GM12878 (cell line): ENCODE measurements at regions not wholly inside any gene's neighbourhood (a gene's known extent, or its start where the extent isn't known, plus 50 kb on each side); places are given as distances from the start of the nearest gene placed in this dataset.

Source experiments
- CREB1 ChIP-seq: IDR thresholded peaks from 2 replicates; pipeline ENCODE4 v1.6.1; 2012; ENCODE audit warnings: low read depth, mild to moderate bottlenecking, inconsistent platforms
- E4F1 ChIP-seq: fragments of 450-650 bp; IDR thresholded peaks from 2 replicates; pipeline ENCODE4 v1.6.1; 2018; ENCODE audit warnings: borderline replicate concordance, mild to moderate bottlenecking; ENCODE audit not compliant: partially characterized antibody
- EED ChIP-seq: sonication (generic); IDR thresholded peaks from 2 replicates; pipeline ENCODE4 v1.6.1; 2016; ENCODE audit warnings: antibody characterized with exemption, low read depth
- EZH2 ChIP-seq: IDR thresholded peaks from 2 replicates; pipeline ENCODE4 v1.6.1; 2012; ENCODE audit warnings: low read depth, mild to moderate bottlenecking, control low read depth, inconsistent platforms, low read length, borderline replicate concordance; ENCODE audit not compliant: control insufficient read depth
- FOXM1 ChIP-seq: IDR thresholded peaks from 2 replicates; pipeline ENCODE4 v1.6.1; 2012; ENCODE audit warnings: low read depth, mild to moderate bottlenecking, inconsistent platforms, low read length, moderate library complexity
- GABPA ChIP-seq: IDR thresholded peaks from 2 replicates; pipeline ENCODE4 v1.6.1; 2014; ENCODE audit warnings: antibody characterized with exemption, low read depth, mild to moderate bottlenecking, inconsistent platforms
- JUNB ChIP-seq: IDR thresholded peaks from 2 replicates; pipeline ENCODE4 v1.6.1; 2016; ENCODE audit warnings: antibody characterized with exemption, mild to moderate bottlenecking
- JUND ChIP-seq: IDR thresholded peaks from 2 replicates; pipeline ENCODE4 v1.6.1; 2012; ENCODE audit warnings: low read depth, mild to moderate bottlenecking, low read length, improper control_type of control experiment, moderate library complexity
- MTA2 ChIP-seq: fragments of 450-650 bp; IDR thresholded peaks from 2 replicates; pipeline ENCODE4 v1.6.1; 2016; ENCODE audit warnings: low read depth, mild to moderate bottlenecking, moderate library complexity
- PML ChIP-seq: IDR thresholded peaks from 2 replicates; pipeline ENCODE4 v1.6.1; 2012; ENCODE audit warnings: low read length, inconsistent platforms
- POU2F2 ChIP-seq: IDR thresholded peaks from 3 replicates; pipeline ENCODE4 v1.6.1; 2011; ENCODE audit warnings: low read depth, mild to moderate bottlenecking, low read length, borderline replicate concordance
- RBBP5 ChIP-seq: fragments of 200-600 bp; sonication (generic); conservative IDR thresholded peaks from 2 replicates; pipeline ENCODE4 v1.6.1; 2016
- RFX5 ChIP-seq: IDR thresholded peaks from 2 replicates; pipeline ENCODE4 v1.6.1; 2011; ENCODE audit warnings: low read depth, low read length, improper control_type of control experiment
- RUNX3 ChIP-seq: IDR thresholded peaks from 2 replicates; pipeline ENCODE4 v1.6.1; 2012; ENCODE audit warnings: low read length, inconsistent platforms
- SIN3A ChIP-seq: IDR thresholded peaks from 2 replicates; pipeline ENCODE4 v1.6.1; 2012; ENCODE audit warnings: low read depth, low read length, improper control_type of control experiment
- SKIL ChIP-seq: fragments of 450-650 bp; IDR thresholded peaks from 2 replicates; pipeline ENCODE4 v1.6.1; 2017; ENCODE audit warnings: mild to moderate bottlenecking, low read depth, inconsistent platforms; ENCODE audit not compliant: poor library complexity, severe bottlenecking
- ZNF384 ChIP-seq: IDR thresholded peaks from 2 replicates; pipeline ENCODE4 v1.6.1; 2012; ENCODE audit warnings: low read depth, mild to moderate bottlenecking, low read length, improper control_type of control experiment, borderline replicate concordance
- TF ChIP-seq, protein P1 (sequence below): IDR thresholded peaks from 2 replicates; pipeline ENCODE4 v1.6.1; 2012; ENCODE audit warnings: low read length, inconsistent platforms
- TF ChIP-seq, protein P2 (sequence below): fragments of 450-650 bp; IDR thresholded peaks from 2 replicates; pipeline ENCODE4 v1.6.1; 2017; ENCODE audit warnings: mild to moderate bottlenecking

DNA sequence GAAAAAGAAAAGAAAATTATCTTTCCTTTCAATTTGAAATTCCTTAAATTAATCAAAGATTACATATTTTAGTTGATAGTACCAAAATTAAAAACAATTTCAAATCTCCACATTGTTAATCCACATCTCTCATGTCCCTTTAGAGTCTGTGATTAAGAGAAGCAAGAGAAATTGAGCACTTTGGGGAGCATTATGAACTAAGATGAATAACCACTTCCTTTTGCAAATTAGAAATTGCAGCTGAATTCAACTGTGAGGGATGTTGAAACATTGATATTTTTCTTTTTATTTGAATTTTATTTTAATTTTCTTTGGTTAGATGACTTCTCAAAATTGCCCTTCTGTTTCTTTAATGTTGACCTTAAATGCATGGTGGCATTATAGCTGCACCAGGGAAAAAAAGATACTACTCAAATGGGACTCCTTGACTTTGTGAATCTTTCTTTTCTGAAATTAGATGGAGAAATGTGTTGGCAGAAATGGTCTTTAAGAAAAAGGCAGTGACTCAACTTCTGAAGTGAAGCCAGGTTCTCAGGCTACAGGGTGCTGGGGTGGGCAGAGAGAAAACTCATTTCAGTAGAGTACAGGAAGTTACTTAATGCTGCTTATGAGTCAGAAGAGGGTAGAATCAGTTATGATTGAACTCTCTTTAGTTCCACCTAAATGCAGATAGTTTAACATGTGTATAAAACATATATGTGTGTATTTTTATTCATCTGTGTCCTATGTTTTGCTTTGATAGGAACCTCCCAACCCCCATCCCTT is 92.0 kb upstream of the TNIP3 start (continued):
- TF ChIP-seq SKIL (peak; percentile 47), PML (peak; percentile 68; the same call in 1 of the 2 replicates), JUNB (peak; percentile 99), MTA2 (peak; percentile 57), SIN3A (no peak), RUNX3 (peak; percentile 85), ZNF384 (no peak), CREB1 (peak; percentile 56; the same call in 1 of the 2 replicates), GABPA (peak; percentile 78), RBBP5 (no peak), JUND (peak; percentile 75), POU2F2 (peak; percentile 60; the same call in 1 of the 3 replicates), FOXM1 (peak; percentile 95), EED (peak; percentile 83), RFX5 (no peak), EZH2 (no peak), E4F1 (no peak)
- TF ChIP-seq, protein P1, sequence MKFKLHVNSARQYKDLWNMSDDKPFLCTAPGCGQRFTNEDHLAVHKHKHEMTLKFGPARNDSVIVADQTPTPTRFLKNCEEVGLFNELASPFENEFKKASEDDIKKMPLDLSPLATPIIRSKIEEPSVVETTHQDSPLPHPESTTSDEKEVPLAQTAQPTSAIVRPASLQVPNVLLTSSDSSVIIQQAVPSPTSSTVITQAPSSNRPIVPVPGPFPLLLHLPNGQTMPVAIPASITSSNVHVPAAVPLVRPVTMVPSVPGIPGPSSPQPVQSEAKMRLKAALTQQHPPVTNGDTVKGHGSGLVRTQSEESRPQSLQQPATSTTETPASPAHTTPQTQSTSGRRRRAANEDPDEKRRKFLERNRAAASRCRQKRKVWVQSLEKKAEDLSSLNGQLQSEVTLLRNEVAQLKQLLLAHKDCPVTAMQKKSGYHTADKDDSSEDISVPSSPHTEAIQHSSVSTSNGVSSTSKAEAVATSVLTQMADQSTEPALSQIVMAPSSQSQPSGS = peak; percentile 99
- TF ChIP-seq, protein P2, sequence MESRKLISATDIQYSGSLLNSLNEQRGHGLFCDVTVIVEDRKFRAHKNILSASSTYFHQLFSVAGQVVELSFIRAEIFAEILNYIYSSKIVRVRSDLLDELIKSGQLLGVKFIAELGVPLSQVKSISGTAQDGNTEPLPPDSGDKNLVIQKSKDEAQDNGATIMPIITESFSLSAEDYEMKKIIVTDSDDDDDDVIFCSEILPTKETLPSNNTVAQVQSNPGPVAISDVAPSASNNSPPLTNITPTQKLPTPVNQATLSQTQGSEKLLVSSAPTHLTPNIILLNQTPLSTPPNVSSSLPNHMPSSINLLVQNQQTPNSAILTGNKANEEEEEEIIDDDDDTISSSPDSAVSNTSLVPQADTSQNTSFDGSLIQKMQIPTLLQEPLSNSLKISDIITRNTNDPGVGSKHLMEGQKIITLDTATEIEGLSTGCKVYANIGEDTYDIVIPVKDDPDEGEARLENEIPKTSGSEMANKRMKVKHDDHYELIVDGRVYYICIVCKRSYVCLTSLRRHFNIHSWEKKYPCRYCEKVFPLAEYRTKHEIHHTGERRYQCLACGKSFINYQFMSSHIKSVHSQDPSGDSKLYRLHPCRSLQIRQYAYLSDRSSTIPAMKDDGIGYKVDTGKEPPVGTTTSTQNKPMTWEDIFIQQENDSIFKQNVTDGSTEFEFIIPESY = no peak
